Right atrium auricular region (tissue), 2 donors: ENCODE measurements at regions not wholly inside any gene's neighbourhood (a gene's known extent, or its start where the extent isn't known, plus 50 kb on each side); places are given as distances from the start of the nearest gene placed in this dataset.

Experiments
- DNase-seq: peaks from one replicate; pipeline ENCODE4 v3.0.0-alpha.2; 2019; ENCODE audit warnings: low spot score
- H3K27ac ChIP-seq, 2 donors: fragments of 200-600 bp; sonication (generic); 1 replicate in 1 of 2; 2 replicates in 1 of 2; pipeline ENCODE4 v1.5.1; 2016 to 2019
- H3K27me3 ChIP-seq, 2 donors: fragments of 200-600 bp; sonication (generic); one replicate each; pipeline versions ENCODE4 v1.5.1 to v1.6.0; 2017 to 2019
- H3K36me3 ChIP-seq: fragments of 200-600 bp; sonication (generic); one replicate; pipeline ENCODE4 v1.5.1; 2016
- H3K4me1 ChIP-seq, 2 donors: fragments of 200-600 bp; sonication (generic); one replicate each; pipeline versions ENCODE4 v1.5.1 to v1.6.0; 2017 to 2019
- H3K4me3 ChIP-seq, 2 donors: fragments of 200-600 bp; sonication (generic); 1 replicate in 1 of 2; 2 replicates in 1 of 2; pipeline ENCODE4 v1.5.1; 2017 to 2019; ENCODE audit warnings: mild to moderate bottlenecking in 1 of 2, moderate library complexity in 1 of 2
- H3K9me3 ChIP-seq, 2 donors: fragments of 200-600 bp; sonication (generic); one replicate each; pipeline ENCODE4 v1.5.1; 2019
- TF ChIP-seq, protein P1 (sequence below), 2 donors: fragments of 200-600 bp; sonication (generic); IDR thresholded peaks; one replicate each; pipeline ENCODE4 v1.5.1; 2019; ENCODE audit warnings: antibody characterized with exemption in 2 of 2

DNA sequence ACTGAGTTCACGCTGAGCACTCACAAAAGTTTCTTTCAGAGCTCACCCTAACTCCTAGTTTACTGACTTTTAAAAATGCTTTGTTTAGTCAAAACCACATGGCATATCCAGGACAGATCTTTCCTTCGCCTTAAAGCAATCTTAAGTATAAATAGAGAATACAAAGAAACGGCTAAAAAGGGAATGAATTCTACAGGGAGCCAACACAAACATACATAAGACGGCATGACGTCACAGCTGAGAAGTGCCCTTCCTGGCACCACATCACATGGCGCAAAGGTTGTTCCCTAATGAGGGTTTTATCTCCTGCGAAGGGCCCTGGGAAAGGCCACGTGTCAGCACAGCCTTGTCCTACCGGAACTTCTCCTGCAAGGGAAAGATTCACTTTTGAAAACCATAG, 141.3 kb downstream of the IRX1 start:
- no peaks in the 10 kb centered on the region for H3K36me3 ChIP-seq
- no peak for DNase-seq
- H3K9me3 ChIP-seq, result no peaks in the 10 kb centered on the region
- TF ChIP-seq, protein P1, sequence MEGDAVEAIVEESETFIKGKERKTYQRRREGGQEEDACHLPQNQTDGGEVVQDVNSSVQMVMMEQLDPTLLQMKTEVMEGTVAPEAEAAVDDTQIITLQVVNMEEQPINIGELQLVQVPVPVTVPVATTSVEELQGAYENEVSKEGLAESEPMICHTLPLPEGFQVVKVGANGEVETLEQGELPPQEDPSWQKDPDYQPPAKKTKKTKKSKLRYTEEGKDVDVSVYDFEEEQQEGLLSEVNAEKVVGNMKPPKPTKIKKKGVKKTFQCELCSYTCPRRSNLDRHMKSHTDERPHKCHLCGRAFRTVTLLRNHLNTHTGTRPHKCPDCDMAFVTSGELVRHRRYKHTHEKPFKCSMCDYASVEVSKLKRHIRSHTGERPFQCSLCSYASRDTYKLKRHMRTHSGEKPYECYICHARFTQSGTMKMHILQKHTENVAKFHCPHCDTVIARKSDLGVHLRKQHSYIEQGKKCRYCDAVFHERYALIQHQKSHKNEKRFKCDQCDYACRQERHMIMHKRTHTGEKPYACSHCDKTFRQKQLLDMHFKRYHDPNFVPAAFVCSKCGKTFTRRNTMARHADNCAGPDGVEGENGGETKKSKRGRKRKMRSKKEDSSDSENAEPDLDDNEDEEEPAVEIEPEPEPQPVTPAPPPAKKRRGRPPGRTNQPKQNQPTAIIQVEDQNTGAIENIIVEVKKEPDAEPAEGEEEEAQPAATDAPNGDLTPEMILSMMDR (IDR thresholded peaks at IDR 0.05), result no peak
- no peak overlapping the region for H3K27ac ChIP-seq
- no peaks in the 10 kb centered on the region for H3K27me3 ChIP-seq
- no peaks in the 10 kb centered on the region for H3K4me1 ChIP-seq
- no peak overlapping the region for H3K4me3 ChIP-seq

GRCh38 chr5:3738919-3739318, 143.3 kb downstream of the IRX1 start:
- TF ChIP-seq, protein P1 (IDR thresholded peaks at IDR 0.05), result no peak
- no peaks in the 10 kb centered on the region for H3K36me3 ChIP-seq
- H3K4me3 ChIP-seq, result no peak overlapping the region
- no peak overlapping the region for H3K27ac ChIP-seq
- no peaks in the 10 kb centered on the region for H3K9me3 ChIP-seq
- no peak for DNase-seq
- no peaks in the 10 kb centered on the region for H3K4me1 ChIP-seq
- H3K27me3 ChIP-seq, result no peaks in the 10 kb centered on the region

DNA sequence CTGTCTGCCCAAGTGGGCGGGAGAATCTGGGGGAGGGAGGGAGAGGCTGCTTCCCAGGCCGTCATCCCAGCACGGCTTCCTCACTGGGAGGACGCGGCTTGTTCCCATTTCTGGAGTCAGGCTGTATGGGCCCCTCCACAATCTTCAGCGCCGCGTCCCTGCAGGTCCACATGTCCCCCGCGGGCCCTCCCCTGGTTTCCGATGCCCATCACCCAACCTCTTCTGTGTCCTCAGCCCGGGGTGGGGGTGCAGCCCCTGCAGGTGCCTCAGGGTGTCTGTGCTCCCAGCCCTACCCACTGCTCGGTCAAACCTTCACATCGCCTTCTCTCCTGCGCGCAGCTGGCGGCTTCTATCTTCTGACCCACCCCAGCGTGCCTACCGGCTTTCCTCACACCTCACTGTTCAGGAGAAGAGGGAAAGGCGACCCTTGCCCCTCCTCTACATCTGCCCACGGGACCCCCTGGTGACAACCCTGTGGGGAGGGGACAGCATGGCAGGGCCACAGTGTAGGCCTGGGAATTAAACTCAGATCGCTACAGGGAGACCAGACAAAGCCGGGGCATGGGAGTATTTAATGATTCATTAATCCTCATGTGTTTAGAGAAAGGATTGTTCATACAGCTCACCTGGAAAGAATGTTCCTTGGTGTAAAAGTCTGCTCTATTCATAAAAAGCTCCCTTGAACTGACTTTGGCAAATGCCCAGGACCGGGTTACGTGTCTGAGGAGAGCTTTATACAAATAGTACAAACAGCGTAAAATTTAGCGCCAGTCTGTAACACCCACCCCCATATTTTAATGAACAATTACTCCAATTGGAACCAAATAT, 145.1 kb downstream of the IRX1 start:
- Histone ChIP-seq H3K27ac (no peak overlapping the region), H3K27me3 (no peaks in the 10 kb centered on the region), H3K9me3 (no peaks in the 10 kb centered on the region), H3K4me1 (no peaks in the 10 kb centered on the region), H3K36me3 (no peaks in the 10 kb centered on the region), H3K4me3 (no peak overlapping the region)
- no peak for DNase-seq
- TF ChIP-seq, protein P1 (IDR thresholded peaks at IDR 0.05), result no peak

DNA sequence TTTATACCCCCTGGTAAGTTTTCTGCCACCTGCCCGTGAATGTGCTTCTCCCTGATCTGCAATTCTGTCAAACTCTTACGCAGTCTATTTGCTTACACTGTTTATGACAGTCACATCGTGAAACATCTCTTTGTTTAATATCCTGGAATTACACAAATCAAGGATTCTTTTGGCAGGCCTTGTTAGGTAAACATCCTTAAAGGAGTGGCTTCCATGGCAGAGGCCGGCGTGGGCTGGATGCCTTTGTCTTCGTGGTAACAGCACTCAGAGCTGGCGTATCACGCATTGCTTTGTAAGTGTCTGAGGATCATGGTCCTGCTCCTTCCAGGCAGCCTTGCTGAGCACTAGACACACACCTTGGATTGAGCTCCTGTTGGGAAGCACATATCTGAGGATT, 145.7 kb downstream of the IRX1 start:
- no peaks in the 10 kb centered on the region for H3K4me1 ChIP-seq
- H3K27ac ChIP-seq, result no peak overlapping the region
- DNase-seq, result no peak
- H3K4me3 ChIP-seq, result no peak overlapping the region
- no peaks in the 10 kb centered on the region for H3K27me3 ChIP-seq
- H3K9me3 ChIP-seq, result no peaks in the 10 kb centered on the region
- TF ChIP-seq, protein P1 (IDR thresholded peaks at IDR 0.05), result no peak
- H3K36me3 ChIP-seq, result no peaks in the 10 kb centered on the region

DNA sequence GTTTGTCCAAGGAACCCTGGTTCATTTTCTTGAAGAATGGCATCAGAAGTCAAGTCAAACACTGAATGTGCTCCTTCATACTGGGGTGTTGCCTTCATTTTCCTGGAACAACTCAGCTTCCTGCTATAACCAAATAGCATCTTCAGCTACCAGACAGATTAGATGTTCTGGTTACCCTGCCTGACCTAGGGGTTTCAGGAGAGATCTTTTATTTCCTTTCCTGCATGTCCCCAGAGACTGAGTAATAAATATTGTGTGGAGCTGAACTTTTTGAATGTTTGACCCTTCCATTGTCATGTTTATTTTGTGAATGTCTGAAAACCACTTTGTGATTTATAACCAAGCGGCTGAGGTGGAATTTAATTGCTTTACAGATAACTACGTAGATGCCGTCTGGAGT, 147.1 kb downstream of the IRX1 start:
- H3K9me3 ChIP-seq, result no peaks in the 10 kb centered on the region
- no peaks in the 10 kb centered on the region for H3K4me1 ChIP-seq
- no peak overlapping the region for H3K4me3 ChIP-seq
- TF ChIP-seq, protein P1 (IDR thresholded peaks at IDR 0.05), result no peak
- no peak overlapping the region for H3K27ac ChIP-seq
- H3K27me3 ChIP-seq, result no peaks in the 10 kb centered on the region
- no peak for DNase-seq
- H3K36me3 ChIP-seq, result no peaks in the 10 kb centered on the region

GRCh38 chr5:3751846-3752245, 156.2 kb downstream of the IRX1 start:
- no peak for DNase-seq
- Histone ChIP-seq H3K27ac (no peak overlapping the region), H3K36me3 (no peaks in the 10 kb centered on the region), H3K9me3 (no peaks in the 10 kb centered on the region), H3K4me3 (no peak overlapping the region), H3K27me3 (no peaks in the 10 kb centered on the region), H3K4me1 (no peaks in the 10 kb centered on the region)
- TF ChIP-seq, protein P1 (IDR thresholded peaks at IDR 0.05), result no peak
